RWPE1 (cell line): ENCODE measurements at regions not wholly inside any gene's neighbourhood (a gene's known extent, or its start where the extent isn't known, plus 50 kb on each side); places are given as distances from the start of the nearest gene placed in this dataset.

ENCODE experiments used
- CTCF ChIA-PET: fragments of 350-600 bp; sonication (Branson Sonifier 250); formaldehyde crosslinking; extraction: SDS; loops from one replicate; lab custom pipeline; 2021; lab: Yijun Ruan, JAX
- POLR2A ChIA-PET: fragments of 400-600 bp; formaldehyde crosslinking; extraction: SDS; loops from one replicate; lab custom pipeline; 2020; ENCODE audit warnings: antibody characterized with exemption; ENCODE audit not compliant: low non-redundant PET; lab: Yijun Ruan, JAX
- DNase-seq: peaks from one replicate; pipeline ENCODE4 v3.0.0; 2012; ENCODE audit warnings: low spot score
- H3K27ac ChIP-seq: fragments of 450-650 bp; 2 replicates; pipeline ENCODE4 v1.5.1; 2017
- TF ChIP-seq, protein P1 (sequence below): fragments of 450-650 bp; conservative IDR thresholded peaks from 2 replicates; pipeline ENCODE4 v1.5.1; 2017; ENCODE audit warnings: low read depth, mild to moderate bottlenecking

DNA sequence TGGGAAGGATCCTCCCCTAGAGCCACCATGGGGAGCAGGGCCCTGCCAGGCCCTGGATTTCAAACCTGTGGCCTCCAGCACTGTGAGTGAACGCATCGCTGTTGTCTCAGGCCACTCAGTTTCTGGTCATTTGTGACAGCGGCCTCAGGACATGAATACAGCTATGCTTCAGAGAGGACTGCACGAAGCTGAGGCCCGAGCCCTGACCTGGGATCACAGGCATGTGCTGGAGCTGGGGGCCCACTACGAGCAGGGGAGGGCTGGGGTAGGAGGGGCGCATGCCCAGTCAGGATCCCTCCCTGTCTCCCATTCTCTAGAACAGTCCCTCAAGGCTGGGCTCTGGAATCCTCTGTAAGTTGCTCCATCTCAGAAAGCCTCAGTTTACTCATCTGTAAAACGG, 242.1 kb downstream of the CTTN start:
- POLR2A ChIA-PET: interaction anchor here (0.5 kb wide), 1 partner anchor 9 kb away, joined by 3 read pairs; no protein-coding TSS in a partner anchor
- DNase-seq: no peak
- TF ChIP-seq, protein P1, sequence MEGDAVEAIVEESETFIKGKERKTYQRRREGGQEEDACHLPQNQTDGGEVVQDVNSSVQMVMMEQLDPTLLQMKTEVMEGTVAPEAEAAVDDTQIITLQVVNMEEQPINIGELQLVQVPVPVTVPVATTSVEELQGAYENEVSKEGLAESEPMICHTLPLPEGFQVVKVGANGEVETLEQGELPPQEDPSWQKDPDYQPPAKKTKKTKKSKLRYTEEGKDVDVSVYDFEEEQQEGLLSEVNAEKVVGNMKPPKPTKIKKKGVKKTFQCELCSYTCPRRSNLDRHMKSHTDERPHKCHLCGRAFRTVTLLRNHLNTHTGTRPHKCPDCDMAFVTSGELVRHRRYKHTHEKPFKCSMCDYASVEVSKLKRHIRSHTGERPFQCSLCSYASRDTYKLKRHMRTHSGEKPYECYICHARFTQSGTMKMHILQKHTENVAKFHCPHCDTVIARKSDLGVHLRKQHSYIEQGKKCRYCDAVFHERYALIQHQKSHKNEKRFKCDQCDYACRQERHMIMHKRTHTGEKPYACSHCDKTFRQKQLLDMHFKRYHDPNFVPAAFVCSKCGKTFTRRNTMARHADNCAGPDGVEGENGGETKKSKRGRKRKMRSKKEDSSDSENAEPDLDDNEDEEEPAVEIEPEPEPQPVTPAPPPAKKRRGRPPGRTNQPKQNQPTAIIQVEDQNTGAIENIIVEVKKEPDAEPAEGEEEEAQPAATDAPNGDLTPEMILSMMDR: no peak
- CTCF ChIA-PET: interaction anchor here (0.6 kb wide), 2 partner anchors 44 to 796 kb away, joined by 3 to 5 read pairs; no protein-coding TSS in a partner anchor
- H3K27ac ChIP-seq: no peak overlapping the region

DNA sequence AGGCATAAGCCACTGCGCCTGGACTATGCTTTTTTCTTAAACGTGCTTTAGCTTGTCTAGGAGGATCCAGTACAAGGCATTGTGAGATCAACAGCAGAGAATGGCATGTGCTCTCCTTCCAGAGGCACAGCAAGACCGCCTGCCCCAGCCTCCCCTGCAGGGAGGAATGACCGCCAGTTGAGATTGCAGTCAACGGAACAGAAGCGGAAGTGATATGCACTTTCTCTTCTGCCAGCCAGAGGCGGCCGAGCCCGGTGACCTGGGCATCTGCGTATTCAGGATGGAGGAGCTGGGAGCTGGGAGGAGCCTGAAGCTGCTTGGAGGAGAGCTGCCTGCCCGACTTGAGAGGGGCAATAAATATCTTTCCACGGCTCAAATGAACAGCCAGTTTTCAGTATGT, 243.0 kb downstream of the CTTN start:
- POLR2A ChIA-PET: no interaction called here
- no peak for DNase-seq
- CTCF ChIA-PET: interaction anchor here (0.6 kb wide), 1 partner anchor 88 kb away, joined by 5 read pairs; no protein-coding TSS in a partner anchor
- TF ChIP-seq, protein P1: no peak
- no peak overlapping the region for H3K27ac ChIP-seq

DNA sequence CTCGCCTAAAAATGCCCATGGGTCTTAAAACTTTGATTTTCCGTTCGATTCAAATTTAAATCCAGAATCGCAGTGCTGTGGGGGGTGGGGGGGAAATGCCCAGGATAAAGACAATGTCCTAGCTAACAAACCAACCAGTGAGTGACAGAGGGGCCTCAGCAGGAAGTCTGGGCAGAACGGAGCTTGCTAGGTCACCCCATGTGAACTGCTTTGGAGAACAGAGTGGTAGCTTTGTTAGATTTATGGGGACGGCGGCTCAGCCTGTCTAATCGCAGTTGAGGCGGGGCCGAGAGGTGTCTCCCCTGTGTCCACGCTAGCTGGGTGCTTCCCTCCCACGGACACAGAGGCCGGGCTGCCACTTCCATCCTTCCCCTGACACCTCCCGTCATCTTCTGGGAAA, 243.9 kb downstream of the CTTN start:
- H3K27ac ChIP-seq: no peak overlapping the region
- no peak for DNase-seq
- TF ChIP-seq, protein P1: no peak
- POLR2A ChIA-PET: no interaction called here
- CTCF ChIA-PET: interaction anchor here (0.6 kb wide), 1 partner anchor 87 kb away, joined by 5 read pairs; no protein-coding TSS in a partner anchor

DNA sequence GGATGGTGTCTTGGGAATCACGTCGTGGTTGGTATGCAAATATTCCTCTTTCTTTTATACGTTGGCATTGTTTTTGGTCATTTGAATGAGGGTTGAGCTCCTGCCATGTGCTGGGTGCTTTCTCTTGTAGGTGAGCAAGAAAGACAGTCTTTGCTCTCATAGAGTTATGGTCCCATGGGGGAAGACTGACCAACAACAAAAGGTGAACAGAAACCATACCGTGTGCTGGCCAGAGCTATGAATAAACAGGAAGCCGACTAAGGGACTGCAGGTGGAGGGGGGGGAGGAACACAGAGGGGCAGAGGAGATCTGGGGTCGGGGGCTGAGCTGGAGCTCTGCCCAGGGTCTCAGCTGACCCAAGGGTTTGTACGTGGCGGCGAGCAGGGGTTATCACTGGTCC, 245.3 kb downstream of the CTTN start:
- DNase-seq: no peak
- TF ChIP-seq, protein P1: no peak
- CTCF ChIA-PET: interaction anchor here (1.0 kb wide), 1 partner anchor 13 kb away, joined by 5 read pairs; no protein-coding TSS in a partner anchor
- POLR2A ChIA-PET: no interaction called here
- no peak overlapping the region for H3K27ac ChIP-seq

DNA sequence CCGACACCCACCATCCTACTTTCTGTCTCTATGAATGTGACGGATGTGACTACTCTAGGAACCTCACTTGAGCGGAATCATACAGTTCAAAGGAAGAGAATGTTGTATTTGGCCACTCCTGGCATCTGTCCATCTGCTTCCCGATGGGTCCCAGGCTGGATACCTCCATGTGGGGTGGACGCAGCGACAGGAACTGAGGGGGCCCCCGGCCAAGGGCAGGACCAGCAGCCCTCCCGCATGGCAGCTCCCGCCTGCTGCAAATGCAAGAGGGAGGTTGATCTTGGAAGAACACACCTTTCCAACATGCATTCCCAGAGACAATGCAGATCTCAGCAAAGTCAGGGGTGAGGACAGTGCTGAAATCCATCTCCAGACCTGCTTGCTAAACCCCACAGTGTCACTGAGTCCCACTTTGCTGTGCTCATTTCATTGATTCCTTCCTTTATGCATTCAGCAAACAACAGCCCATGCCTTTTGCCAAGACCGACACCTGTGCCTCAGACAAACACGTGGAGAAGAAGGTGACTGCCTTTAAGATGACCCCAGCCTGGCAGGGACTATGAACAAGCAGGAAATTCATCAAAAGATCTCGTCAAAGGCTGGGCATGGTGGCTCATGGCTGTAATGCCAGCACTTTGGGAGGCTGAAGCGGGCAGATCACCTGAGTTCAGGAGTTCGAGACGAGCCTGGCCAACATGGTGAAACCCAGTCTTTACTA, 246.2 kb downstream of the CTTN start:
- no peak overlapping the region for H3K27ac ChIP-seq
- CTCF ChIA-PET: interaction anchor here (1.0 kb wide), 1 partner anchor 13 kb away, joined by 5 read pairs; no protein-coding TSS in a partner anchor
- TF ChIP-seq, protein P1: no peak
- DNase-seq: no peak
- POLR2A ChIA-PET: no interaction called here

DNA sequence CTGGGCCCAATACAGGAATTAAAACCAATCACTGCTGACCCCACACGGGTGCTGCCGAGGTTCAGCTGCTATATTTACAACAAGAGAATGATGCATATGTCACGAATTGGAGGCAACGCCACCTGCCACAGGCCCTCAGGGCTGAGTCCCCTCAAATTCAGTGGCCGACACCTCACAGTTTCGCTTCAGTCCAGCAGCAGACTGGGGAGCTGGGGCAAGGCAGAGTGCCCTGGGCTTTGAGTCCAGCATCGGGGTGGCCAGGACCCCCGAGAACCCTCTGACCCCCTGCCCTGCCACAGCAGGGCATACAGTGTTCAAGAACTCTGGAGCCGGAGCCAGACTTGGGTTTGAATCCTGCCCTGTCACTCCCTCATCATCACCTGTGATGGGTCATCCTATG, 247.2 kb downstream of the CTTN start:
- DNase-seq: no peak
- ChIA-PET POLR2A (no interaction called here), CTCF (interaction anchor here (0.6 kb wide), 1 partner anchor 40 kb away, joined by 3 read pairs; no protein-coding TSS in a partner anchor)
- H3K27ac ChIP-seq: no peak overlapping the region
- TF ChIP-seq, protein P1: no peak
